GM18505 (cell line): ENCODE measurements at regions not wholly inside any gene's neighbourhood (a gene's known extent, or its start where the extent isn't known, plus 50 kb on each side); places are given as distances from the start of the nearest gene placed in this dataset.
"Not testable (repeated sequence)": the region's sequence is repeated elsewhere in the genome, so short reads cannot be mapped to it uniquely, and the experiment has no call there.

ENCODE experiments used
- ATAC-seq: cut with Tn5 transposase; IDR thresholded peaks from one replicate; pipeline ENCODE4 v1.9.1; 2021; ENCODE audit not compliant: unreplicated experiment
- POLR2A ChIP-seq: IDR thresholded peaks from 4 replicates; pipeline ENCODE4 v1.6.1; 2011; ENCODE audit warnings: borderline replicate concordance; ENCODE audit not compliant: insufficient read depth, insufficient read length; ENCODE audit errors: extremely low read depth

DNA sequence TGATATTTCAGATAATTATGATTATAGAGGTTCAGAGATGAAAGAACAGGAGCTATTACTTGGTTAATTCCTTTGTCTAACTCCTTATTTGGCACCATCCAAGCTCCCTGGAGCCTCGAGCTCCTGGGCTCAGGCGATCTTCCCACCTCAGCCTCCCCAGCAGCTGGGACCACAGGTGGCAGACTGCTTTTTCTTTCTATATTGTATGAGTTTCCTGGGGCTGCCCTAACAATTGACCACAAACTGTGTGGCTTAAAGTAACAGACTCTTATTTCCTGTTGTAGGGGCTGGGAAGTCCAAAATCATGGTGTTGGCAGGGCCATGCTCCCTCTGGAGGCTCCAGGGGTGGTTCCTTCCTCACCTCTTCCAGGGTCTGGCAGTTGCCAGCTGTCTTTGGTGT lies 163.3 kb upstream of the ADCY1 start:
- no peak for TF ChIP-seq POLR2A
- ATAC-seq = no peak

DNA sequence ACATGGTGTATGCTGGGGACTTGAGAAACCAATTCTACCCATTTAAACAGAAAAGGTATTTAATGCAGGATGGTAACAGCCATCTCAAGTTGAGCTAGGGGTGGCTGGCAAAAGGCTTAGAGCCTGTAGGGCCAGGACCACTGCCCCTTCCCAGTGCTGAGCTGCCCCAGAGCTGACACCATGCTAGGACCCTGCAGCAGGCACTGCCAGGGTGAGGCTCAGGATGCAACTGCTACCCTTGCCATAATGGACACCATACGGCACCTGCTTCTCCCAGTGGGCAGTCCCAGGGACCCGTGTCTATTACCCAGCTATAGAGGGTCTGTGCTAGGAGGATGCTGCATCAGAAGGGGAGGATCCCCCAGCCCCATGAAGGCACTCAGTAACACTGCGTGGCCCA lies 160.7 kb upstream of the ADCY1 start:
- TF ChIP-seq POLR2A = no peak
- no peak for ATAC-seq

DNA sequence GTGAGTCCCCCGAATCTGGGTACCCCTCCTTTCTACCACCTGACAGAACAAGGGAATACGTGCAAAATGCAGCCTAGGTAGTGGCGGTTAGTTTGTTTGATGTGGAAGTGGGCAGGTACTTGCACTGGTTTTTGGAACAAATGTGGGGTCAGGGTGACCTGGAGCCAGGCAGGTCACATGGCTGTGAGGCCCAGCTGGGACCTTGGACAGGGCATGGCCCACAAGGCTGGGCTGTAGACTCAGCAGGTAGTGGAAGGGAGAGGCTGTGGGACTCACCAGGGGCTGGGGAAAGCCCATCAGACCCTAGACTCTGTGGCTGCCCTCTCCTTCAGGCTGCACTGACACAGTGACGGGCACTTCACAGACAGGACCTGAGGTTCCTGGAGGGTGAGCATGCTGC lies 159.9 kb upstream of the ADCY1 start:
- TF ChIP-seq POLR2A = no peak
- no peak for ATAC-seq

DNA sequence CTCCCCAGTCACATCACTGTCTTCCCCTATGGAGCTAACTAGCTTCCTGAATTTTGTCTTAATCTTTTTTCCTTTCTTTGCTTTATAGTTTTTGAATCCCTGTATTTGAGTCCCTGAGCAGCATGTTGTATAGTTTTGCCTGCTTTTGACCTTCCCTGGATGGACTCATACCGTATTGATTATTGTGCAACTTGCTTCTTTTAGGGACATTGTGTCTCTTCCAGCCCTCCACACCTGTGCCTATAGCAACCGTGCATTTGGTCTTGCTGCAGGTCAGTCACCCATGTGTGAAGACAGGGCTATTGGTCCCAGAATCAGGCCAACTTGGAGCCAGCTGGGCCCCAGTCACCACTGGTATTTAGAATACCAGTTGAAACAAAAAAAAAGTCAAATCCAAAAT lies 158.9 kb upstream of the ADCY1 start:
- ATAC-seq = no peak
- no peak for TF ChIP-seq POLR2A

DNA sequence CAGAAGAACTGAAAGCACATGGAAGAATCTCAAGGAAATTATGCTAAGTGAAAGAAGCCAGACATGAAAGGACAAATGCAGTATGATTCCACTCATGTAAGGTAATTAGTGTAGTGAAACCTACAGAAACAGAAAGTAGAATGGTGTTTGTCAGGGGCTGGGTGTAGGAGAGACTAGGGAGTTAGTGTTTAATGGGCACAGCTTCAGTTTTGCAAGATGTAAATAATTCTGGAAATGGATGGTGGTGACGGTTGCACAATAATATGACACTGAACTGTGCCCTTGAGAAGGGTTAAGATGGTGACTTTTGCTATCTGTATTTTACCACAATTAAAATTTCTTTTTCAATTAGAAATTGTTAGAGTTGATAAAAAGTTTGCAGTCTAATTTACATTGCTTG lies 157.3 kb upstream of the ADCY1 start:
- TF ChIP-seq POLR2A = no peak
- ATAC-seq = no peak

DNA sequence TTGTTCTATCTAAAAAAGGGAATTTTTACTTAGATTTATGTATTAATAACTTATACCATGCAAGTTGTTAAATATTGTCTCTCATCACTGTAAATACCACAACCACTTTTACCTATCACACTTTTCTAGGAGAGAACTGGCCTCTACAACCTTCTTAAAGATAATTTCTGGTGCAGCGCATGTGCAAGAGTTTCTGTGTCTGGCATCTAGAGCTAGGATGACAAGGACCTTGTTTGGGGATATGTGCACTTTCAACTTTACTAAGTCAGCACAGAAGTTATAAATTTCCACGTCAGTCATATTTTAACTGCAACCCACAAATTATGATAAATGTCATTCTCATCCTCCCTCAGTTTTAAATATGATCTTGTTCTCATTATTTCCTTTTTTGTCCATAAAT lies 156.9 kb upstream of the ADCY1 start:
- TF ChIP-seq POLR2A = no peak
- ATAC-seq = no peak

DNA sequence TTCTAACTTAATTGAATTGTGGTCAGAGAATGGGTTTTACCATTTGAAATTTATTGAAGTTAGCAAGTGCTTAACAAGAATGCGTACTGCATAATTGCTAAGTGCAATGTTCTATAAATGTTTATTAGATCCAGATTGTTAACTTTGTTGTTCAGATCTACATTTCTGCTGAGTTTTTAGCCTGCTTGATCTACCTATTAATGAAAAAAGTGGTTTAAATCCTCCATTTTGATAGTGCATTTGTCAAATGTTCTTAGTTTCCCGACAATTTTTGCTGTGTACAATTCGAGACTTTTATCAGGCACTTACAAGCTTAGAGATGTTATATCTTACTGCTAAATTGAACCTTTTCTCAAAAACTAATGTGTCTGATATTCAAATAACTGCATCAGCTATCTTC lies 156.4 kb upstream of the ADCY1 start:
- no peak for TF ChIP-seq POLR2A
- ATAC-seq = no peak

DNA sequence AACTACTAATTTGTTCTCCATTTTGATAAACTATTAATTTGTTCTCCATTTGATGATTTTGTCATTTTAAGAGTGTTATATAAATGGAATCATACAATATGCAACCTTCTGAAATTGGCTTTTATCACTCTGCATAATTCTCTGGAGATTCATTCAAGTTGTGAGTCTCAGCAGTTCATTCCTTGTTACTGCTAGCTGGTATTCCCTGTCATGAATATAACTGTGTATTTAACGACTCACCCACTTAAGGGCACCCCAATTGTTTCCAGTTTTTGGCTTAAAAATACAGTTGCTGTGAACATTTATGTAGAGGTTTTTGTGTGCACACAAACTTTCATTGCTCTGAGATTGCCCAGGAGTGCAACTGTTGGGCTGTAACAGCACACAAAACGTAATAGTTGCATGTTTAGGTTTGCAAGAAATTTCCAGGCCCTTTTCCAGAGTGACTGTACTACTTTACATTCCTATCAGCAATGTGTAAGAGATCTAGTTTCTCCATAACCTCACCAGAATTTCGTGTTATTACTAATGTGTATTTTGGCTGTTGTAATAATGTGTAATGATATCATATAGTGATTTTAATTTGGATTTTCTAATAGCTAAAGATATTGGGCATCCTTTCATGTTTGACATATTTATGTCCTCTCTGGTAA lies 153.2 kb upstream of the ADCY1 start:
- no peak for TF ChIP-seq POLR2A
- ATAC-seq = no peak

DNA sequence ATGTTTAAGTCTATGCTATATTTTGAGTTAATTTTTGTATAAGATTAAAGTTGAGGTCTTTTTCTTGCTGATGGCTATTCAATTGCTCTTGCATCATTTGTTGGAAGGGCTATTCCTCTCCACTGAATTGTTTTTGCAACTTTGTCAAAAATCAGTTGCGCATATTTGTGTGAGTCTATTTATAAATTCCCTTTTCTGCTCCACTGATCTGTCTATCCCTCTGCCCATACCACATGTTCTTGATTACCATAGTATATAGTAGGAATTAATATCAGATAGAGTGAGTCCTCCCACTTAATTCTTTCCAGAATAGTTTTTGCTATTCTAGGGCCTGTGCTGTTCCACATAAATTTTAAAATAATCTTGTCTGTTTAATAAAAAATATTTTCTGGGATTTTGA lies 152.4 kb upstream of the ADCY1 start:
- ATAC-seq = no peak

DNA sequence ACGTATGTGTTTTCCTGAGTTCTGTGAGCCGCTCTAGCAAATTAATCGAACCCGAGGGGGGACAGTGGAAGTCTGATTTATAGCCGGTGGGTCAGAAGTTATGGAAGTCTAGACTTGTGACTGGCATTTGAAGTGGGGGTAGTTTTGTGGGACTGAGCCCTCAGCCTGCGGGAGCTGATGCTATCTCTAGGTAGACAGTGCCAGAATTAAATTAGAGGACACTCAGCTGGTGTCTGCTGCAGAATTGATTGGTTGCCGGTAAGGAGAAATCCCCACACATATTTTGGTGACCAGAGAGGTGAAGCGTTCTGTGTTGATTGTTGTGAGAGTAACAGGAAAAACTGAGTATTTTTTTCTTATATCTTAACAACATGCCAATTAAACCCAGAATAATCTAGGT lies 143.8 kb upstream of the ADCY1 start:
- ATAC-seq = no peak
- no peak for TF ChIP-seq POLR2A

More for the DNA sequence above, 152.4 kb upstream of the ADCY1 start:
- TF ChIP-seq POLR2A = no peak

DNA sequence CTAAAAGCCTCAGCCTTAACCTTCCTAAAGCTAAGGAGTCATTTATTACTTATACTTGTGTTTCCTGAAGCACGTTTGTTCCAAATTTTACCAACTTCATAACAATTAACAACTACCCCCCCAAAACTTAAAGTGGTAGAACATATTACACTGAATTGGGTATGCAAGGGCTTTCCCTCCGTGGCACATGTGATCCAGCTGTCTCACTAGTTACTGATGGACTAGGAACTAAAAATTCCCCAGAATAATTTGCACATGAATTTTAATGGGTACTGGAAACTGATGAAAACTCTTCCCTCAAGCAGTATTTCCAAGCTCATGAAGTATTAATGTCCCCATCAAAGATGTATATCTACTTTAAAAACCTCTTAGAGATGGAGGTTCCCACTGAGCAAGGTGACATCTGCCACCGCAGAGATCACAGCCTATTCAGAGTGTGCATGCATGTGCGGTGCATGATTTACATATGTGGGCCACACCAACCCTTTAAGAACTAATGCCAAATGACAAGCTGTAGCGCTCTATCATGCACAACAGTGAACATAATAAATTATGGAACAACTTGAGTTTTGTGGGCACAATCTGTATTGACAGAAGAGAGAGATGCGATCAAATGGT lies 139.9 kb upstream of the ADCY1 start:
- no peak for TF ChIP-seq POLR2A
- ATAC-seq = no peak

DNA sequence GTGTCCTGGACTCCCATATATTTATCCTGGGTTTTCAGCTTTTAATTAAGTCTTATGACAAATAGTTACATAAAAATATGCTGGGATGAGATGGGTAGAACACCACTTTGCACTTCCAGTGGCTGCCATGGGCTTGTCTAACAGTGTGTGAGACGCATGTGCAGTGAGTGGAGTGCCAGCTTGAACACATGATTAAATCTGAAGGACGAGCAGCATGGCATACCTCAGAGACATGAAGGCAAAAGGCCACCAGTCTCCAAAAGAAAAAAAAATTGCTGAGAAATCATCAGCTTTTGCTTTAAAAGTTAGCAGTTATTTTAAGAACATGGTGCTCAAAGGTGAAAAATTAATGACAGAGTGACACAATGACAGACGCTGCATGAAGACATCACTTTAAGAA lies 139.0 kb upstream of the ADCY1 start:
- no peak for TF ChIP-seq POLR2A
- ATAC-seq = no peak

DNA sequence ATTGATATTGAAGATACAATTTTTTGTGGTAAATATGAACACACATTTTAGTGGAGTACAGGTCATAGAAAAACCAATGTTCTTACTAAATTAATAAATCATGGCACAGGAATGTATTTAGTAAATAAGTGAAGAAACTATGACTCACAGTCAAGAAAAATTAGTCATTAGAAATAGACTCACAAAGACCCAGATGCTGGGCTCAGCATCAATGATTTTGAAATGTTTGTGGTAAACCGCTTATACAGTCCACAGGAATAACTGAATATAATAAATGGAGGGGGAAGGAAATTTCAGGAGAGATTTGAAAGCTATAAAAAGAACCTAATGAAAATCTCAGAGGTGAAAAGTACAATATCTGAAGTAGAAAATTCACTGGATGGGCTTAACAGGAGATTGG lies 138.3 kb upstream of the ADCY1 start:
- ATAC-seq = no peak
- TF ChIP-seq POLR2A = no peak

DNA sequence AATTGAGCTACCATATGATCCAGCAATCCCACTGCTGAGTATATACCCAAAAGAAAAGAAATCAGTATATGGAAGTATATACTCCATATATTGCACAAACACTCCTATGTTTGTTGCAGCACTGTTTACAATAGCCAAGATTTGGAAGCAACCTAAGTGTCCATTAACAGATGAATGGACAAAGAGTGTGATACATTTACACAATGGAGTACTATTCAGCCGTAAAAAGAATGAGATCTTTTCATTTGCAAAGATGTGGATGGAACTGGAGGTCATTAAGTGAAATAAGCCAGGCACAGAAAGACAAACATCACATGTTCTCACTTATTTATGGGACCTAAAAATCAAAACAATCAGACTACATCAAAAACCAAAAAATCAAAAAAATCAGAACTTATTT lies 133.4 kb upstream of the ADCY1 start:
- ATAC-seq = not testable (repeated sequence)

DNA sequence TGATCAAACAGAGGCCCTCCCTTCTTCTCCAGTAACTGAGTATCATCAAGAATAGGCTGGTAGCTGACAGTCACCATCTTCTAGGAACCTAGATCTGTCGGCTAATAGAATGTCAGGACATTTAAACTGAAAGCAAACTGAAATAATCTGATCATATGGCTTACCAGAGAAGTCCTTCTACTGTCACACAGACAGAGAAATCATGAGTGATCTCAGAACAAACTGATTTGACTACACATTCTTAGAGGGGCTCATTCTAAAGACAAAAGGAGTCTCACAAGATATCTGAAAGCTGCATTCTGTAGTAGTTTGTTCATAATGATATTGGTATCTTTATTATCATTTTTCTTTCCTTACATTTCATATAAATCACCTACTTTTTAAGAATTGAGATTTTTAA lies 130.9 kb upstream of the ADCY1 start:
- TF ChIP-seq POLR2A = no peak
- no peak for ATAC-seq
